GM10248 (cell line): ENCODE measurements at regions not wholly inside any gene's neighbourhood (a gene's known extent, or its start where the extent isn't known, plus 50 kb on each side); places are given as distances from the start of the nearest gene placed in this dataset.
"Not testable (repeated sequence)": the region's sequence is repeated elsewhere in the genome, so short reads cannot be mapped to it uniquely, and the experiment has no call there.

Experiments
- CTCF ChIA-PET: fragments of 300-600 bp; sonication (Branson Sonifier 250); formaldehyde crosslinking; extraction: SDS; loops from one replicate; lab custom pipeline; 2021; ENCODE audit warnings: antibody characterized with exemption; lab: Yijun Ruan, JAX
- POLR2A ChIA-PET: fragments of 350-650 bp; sonication (Branson Sonifier 250); formaldehyde crosslinking; extraction: SDS; loops from one replicate; lab custom pipeline; 2020; ENCODE audit warnings: antibody characterized with exemption; lab: Yijun Ruan, JAX
- DNase-seq: peaks from one replicate; pipeline ENCODE4 v3.0.0; 2012; ENCODE audit errors: extremely low spot score
- TF ChIP-seq, protein P1 (sequence below): IDR thresholded peaks from 2 replicates; pipeline ENCODE4 v1.5.1; 2012; ENCODE audit warnings: mild to moderate bottlenecking, low read depth; ENCODE audit errors: extremely low read depth, missing control alignments, control extremely low read depth

DNA sequence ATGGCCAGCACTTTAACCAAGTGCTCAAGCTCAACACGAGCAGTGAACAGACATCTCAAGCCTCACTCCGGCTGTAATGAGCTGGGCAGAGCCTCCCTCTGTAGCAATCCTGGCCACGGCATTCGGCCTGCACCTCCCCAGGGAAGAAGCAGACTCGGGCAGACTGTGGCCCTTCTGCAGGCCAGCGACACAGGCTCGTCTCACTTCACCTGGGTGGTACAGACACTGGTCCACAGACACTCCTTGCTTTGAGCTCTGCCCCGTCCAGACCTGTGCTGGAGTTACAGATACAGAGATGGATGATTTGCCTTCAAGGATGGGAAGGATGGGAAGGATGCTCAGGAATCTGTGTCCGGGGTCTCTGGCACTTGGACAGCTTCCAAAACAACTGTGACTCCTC is 300.9 kb downstream of the PREX1 start:
- CTCF ChIA-PET = interaction anchor here (2.0 to 2.6 kb wide), 2 partner anchors 9 to 93 kb away, joined by 7 to 9 read pairs; no protein-coding TSS in a partner anchor
- no peak for DNase-seq
- POLR2A ChIA-PET = no interaction called here
- TF ChIP-seq, protein P1, sequence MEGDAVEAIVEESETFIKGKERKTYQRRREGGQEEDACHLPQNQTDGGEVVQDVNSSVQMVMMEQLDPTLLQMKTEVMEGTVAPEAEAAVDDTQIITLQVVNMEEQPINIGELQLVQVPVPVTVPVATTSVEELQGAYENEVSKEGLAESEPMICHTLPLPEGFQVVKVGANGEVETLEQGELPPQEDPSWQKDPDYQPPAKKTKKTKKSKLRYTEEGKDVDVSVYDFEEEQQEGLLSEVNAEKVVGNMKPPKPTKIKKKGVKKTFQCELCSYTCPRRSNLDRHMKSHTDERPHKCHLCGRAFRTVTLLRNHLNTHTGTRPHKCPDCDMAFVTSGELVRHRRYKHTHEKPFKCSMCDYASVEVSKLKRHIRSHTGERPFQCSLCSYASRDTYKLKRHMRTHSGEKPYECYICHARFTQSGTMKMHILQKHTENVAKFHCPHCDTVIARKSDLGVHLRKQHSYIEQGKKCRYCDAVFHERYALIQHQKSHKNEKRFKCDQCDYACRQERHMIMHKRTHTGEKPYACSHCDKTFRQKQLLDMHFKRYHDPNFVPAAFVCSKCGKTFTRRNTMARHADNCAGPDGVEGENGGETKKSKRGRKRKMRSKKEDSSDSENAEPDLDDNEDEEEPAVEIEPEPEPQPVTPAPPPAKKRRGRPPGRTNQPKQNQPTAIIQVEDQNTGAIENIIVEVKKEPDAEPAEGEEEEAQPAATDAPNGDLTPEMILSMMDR = no peak

DNA sequence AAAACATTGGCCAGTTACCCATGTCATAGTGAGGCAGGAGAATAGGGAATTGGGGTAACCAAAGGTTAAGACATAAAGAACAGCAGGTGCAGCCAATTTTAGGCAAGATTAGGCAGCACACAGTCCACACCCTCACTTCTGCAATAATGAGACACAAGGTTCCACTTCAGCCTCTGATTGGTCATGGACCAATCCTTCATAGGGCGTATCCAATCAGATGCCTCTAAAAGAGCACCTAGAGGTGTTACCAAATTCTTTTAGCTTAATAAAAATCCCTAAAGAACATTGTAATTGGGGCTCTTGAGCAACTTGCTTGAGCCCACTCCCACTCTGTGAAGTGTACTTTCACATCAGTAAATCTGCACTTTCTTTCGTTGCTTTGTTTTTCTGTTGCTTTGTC is 302.4 kb downstream of the PREX1 start:
- CTCF ChIA-PET = interaction anchor here (0.9 to 2.6 kb wide), 4 partner anchors 9 to 95 kb away, joined by 3 to 9 read pairs (median 4); no protein-coding TSS in a partner anchor
- no peak for DNase-seq
- POLR2A ChIA-PET = no interaction called here
- TF ChIP-seq, protein P1 = no peak

DNA sequence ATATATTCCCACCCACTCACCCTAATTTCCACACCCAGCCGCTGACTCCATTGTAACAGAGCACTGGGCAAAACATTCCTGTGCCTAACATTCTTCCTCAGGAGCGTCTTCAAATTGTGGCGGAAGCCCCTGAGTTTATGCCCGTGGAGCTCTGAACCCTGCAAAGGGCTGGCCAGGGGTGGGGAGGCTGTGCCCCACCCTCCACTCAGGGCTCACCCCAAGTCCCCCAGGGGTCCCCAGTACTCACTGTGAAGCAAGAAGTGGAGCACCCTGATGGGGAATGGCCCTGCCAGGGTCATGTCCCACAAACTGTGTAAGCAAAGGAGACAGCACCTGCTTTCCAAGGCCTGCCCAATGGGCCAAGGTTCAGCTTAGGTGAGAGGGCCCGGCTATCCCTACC is 303.2 kb downstream of the PREX1 start:
- TF ChIP-seq, protein P1 = no peak
- ChIA-PET CTCF (interaction anchor here (2.1 kb wide), 1 partner anchor 96 kb away, joined by 6 read pairs; no protein-coding TSS in a partner anchor), POLR2A (no interaction called here)
- no peak for DNase-seq

DNA sequence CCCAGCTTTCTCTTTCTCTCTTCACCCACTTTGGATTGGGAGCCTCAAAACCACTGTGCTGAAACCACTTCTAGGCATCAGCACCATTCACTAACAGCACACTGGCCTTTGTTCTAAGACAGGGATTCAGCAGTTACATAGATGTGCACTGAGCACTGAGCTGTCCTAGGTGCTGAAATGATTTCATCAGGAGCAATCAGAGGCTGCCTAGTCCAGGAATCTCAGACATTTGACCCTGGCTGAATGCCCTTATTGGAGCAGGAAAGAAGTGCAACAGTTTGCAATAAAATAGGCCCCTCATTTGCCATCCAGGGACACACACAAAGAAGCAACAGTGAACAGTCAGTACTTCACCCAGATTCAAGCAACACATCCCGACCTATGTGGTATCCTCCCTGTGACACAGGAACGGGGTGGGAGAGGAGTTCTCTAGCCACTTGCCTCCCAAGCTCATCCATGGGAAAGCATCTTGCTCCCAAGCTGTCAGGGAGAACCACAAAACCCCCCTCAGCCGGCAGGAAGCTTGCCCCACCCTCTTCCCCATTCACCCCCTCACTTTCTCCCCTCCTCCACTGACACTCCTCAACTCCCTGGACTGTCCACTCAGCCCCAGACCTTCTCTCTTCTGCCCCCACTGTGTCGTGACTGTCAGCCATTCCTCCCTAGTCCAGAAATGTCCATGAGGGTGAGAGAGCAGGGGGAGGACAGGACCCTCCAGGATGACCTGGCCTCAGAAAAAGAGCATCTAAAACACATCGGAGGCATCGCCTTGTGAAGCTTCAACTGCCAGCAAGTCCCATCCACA is 304.4 kb downstream of the PREX1 start:
- ChIA-PET POLR2A (no interaction called here), CTCF (interaction anchor here (2.1 kb wide), 1 partner anchor 97 kb away, joined by 6 read pairs; no protein-coding TSS in a partner anchor)
- TF ChIP-seq, protein P1 = no peak
- DNase-seq = peak; percentile 60

DNA sequence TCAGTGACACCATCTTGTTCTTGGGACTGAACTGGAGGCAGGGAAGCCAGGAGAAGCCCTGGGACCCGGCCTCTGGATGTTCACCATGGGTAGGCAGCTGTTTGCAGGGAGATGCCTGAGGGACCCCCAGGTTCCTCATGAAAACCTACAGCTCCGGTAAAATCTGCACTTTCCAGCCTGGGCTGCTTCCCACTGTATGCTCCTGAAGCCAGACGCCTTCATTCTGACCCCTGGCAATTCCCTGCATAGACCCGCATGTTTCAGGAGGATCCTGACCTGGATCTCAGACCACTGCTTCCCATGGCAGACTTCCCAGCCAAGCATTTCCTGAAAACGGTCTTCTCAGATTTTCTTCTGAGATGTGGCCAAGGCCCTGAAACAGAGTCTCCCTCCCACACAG is 306.7 kb downstream of the PREX1 start:
- no peak for DNase-seq
- TF ChIP-seq, protein P1 = no peak
- CTCF ChIA-PET = interaction anchor here (0.6 kb wide), 1 partner anchor 99 kb away, joined by 3 read pairs; no protein-coding TSS in a partner anchor
- POLR2A ChIA-PET = no interaction called here

DNA sequence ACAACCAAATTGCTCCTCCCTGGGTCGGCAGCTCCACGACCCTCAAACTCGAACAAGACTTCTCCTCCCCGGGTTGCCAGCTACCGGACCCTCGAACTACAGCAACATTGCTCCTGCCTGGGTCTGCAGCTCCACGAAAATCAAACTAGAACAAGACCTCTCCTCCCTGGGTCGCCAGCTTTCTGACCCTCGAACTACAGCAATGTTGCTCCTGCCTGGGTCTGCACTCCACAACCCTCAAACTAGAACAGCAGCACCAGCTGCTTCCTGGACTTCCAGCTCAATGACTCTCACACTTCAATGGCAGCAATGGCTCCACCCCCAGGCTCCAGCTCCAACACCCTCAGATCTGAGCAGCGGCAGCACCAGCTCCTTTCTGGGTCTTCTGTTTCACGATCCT is 311.6 kb downstream of the PREX1 start:
- POLR2A ChIA-PET = interaction anchor here (1.1 kb wide), 1 partner anchor 621 kb away, joined by 10 read pairs; no protein-coding TSS in a partner anchor
- DNase-seq = not testable (repeated sequence)
- CTCF ChIA-PET = interaction anchor here (1.0 to 2.4 kb wide), 3 partner anchors 37 to 621 kb away, joined by 3 to 9 read pairs (median 8); no protein-coding TSS in a partner anchor

DNA sequence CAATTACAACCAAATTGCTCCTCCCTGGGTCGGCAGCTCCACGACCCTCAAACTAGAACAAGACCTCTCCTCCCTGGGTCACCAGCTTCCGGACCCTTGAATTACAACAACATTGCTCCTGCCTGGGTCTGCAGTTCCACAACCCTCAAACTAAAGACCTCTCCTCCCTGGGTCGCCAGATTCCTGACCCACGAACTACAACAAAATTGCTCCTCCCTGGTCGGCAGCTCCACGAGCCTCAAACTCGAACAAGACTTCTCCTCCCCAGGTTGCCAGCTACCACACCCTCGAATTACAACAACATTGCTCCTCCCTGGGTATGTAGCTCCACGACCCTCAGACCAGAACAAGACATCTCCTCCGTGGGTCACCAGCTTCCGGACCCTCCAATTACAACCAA is 313.2 kb downstream of the PREX1 start:
- DNase-seq, POLR2A ChIA-PET, CTCF ChIA-PET: not testable (repeated sequence)

DNA sequence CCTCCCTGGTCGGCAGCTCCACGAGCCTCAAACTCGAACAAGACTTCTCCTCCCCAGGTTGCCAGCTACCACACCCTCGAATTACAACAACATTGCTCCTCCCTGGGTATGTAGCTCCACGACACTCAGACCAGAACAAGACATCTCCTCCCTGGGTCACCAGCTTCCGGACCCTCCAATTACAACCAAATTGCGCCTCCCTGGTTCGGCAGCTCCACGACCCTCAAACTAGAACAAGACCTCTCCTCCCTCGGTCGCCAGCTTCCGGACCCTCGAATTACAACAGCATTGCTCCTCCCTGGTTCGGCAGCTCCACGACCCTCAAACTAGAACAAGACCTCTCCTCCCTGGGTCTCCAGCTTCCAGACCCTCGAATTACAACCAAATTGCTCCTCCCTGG is 315.3 kb downstream of the PREX1 start:
- DNase-seq, POLR2A ChIA-PET, CTCF ChIA-PET: not testable (repeated sequence)

DNA sequence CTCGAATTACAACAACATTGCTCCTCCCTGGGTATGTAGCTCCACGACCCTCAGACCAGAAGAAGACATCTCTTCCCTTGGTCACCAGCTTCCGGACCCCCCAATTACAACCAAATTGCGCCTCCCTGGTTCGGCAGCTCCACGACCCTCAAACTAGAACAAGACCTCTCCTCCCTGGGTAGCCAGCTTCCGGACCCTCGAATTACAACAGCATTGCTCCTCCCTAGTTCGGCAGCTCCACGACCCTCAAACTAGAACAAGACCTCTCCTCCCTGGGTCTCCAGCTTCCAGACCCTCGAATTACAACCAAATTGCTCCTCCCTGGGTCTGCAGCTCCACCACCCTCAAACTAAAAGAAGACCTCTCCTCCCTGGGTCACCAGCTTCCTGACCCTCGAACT is 322.7 kb downstream of the PREX1 start:
- CTCF ChIA-PET, POLR2A ChIA-PET, DNase-seq: not testable (repeated sequence)
